IMR-90 (cell line): ENCODE measurements at regions not wholly inside any gene's neighbourhood (a gene's known extent, or its start where the extent isn't known, plus 50 kb on each side); places are given as distances from the start of the nearest gene placed in this dataset.

Experiments
- ATAC-seq: fragments of 200-7000 bp; cut with Tn5 transposase; 2 replicates; pipeline ENCODE4 v1.9.1; 2020; ENCODE audit warnings: low read depth, mild to moderate bottlenecking, moderate library complexity
- BruUV-seq: library from RNA; stranded (reverse); fragments of 400-500 nt; replicated peaks from 2 replicates; lab custom pipeline; 2021; lab: Mats Ljungman, UMichigan
- CTCF ChIA-PET: fragments of 300-600 bp; formaldehyde crosslinking; extraction: SDS; loops from one replicate; lab custom pipeline; 2021; ENCODE audit warnings: antibody characterized with exemption; lab: Yijun Ruan, JAX
- POLR2A ChIA-PET: fragments of 300-600 bp; sonication (Branson Sonifier 250); formaldehyde crosslinking; loops from one replicate; lab custom pipeline; 2022; ENCODE audit warnings: antibody characterized with exemption; ENCODE audit not compliant: unreplicated experiment; lab: Charles Lee
- DNase-seq: peaks from one replicate; pipeline ENCODE4 v3.0.0; 2013
- H2AFZ ChIP-seq: replicated peaks from 2 replicates; pipeline ENCODE3; 2013; ENCODE audit warnings: low read length, mild to moderate bottlenecking; ENCODE audit not compliant: poor library complexity
- H2AK5ac ChIP-seq: 2 replicates; pipeline ENCODE4 v1.6.1; 2013; ENCODE audit warnings: low read depth, low read length, inconsistent platforms
- H2AK9ac ChIP-seq: replicated peaks from 2 replicates; pipeline ENCODE3; 2013; ENCODE audit warnings: mild to moderate bottlenecking, low read depth, low read length, moderate library complexity; ENCODE audit not compliant: poor library complexity
- H2BK120ac ChIP-seq: 2 replicates; pipeline ENCODE4 v1.6.1; 2013; ENCODE audit warnings: low read depth, low read length, inconsistent platforms
- H2BK15ac ChIP-seq: 3 replicates; pipeline ENCODE4 v1.6.1; 2013; ENCODE audit warnings: low read depth, low read length, inconsistent platforms
- H2BK20ac ChIP-seq: 2 replicates; pipeline ENCODE4 v1.6.1; 2013; ENCODE audit warnings: low read depth, mild to moderate bottlenecking, inconsistent platforms, low read length, moderate library complexity
- H2BK5ac ChIP-seq: 2 replicates; pipeline ENCODE4 v1.6.1; 2013; ENCODE audit warnings: mild to moderate bottlenecking, low read depth, low read length, inconsistent platforms; ENCODE audit not compliant: poor library complexity, severe bottlenecking
- H3K14ac ChIP-seq: replicated peaks from 2 replicates; pipeline ENCODE4 v1.6.1; 2013; ENCODE audit warnings: low read depth, low read length, inconsistent platforms
- H3K18ac ChIP-seq: 2 replicates; pipeline ENCODE4 v1.6.1; 2013; ENCODE audit warnings: low read depth, low read length, control low read depth
- H3K23ac ChIP-seq: 2 replicates; pipeline ENCODE4 v1.6.1; 2013; ENCODE audit warnings: low read depth, low read length, inconsistent platforms
- H3K27ac ChIP-seq: 2 replicates; pipeline ENCODE4 v1.5.1; 2013; ENCODE audit warnings: mild to moderate bottlenecking, control low read depth, low read length; ENCODE audit not compliant: insufficient read depth
- H3K27me3 ChIP-seq: 2 replicates; pipeline ENCODE4 v1.6.1; 2013; ENCODE audit warnings: low read length; ENCODE audit not compliant: control insufficient read depth, insufficient read depth
- H3K36me3 ChIP-seq: 2 replicates; pipeline ENCODE4 v1.6.1; 2013; ENCODE audit warnings: low read length, mixed read lengths; ENCODE audit not compliant: control insufficient read depth, insufficient read depth
- H3K4ac ChIP-seq: 2 replicates; pipeline ENCODE4 v1.6.1; 2013; ENCODE audit warnings: low read depth, low read length, inconsistent platforms
- H3K4me1 ChIP-seq: 2 replicates; pipeline ENCODE4 v1.6.1; 2013; ENCODE audit warnings: low read length, mixed read lengths; ENCODE audit not compliant: control insufficient read depth, insufficient read depth
- H3K4me2 ChIP-seq: 2 replicates; pipeline ENCODE4 v1.6.1; 2013; ENCODE audit warnings: low read depth, mild to moderate bottlenecking, control low read depth, low read length, moderate library complexity
- H3K4me3 ChIP-seq: 2 replicates; pipeline ENCODE4 v1.5.1; 2013; ENCODE audit warnings: low read depth, mild to moderate bottlenecking, control low read depth, low read length, moderate library complexity; ENCODE audit not compliant: insufficient read depth
- H3K56ac ChIP-seq: 2 replicates; pipeline ENCODE4 v1.6.1; 2013; ENCODE audit warnings: low read length, inconsistent platforms; ENCODE audit not compliant: insufficient read depth; ENCODE audit errors: extremely low read depth
- H3K79me1 ChIP-seq, 2 experiments: 2 replicates each; pipeline ENCODE4 v1.6.1; 2013; ENCODE audit warnings: low read length in 2 of 2, inconsistent platforms in 1 of 2, low read depth in 1 of 2
- H3K9ac ChIP-seq: 2 replicates; pipeline ENCODE4 v1.6.1; 2013; ENCODE audit warnings: low read depth, low read length, control low read depth
- H3K9me1 ChIP-seq: 2 replicates; pipeline ENCODE4 v1.6.1; 2013; ENCODE audit warnings: low read length, inconsistent platforms; ENCODE audit not compliant: insufficient read depth
- H3K9me3 ChIP-seq: 2 replicates; pipeline ENCODE4 v1.6.1; 2013; ENCODE audit warnings: low read length; ENCODE audit not compliant: control insufficient read depth, insufficient read depth
- H4K20me1 ChIP-seq: 2 replicates; pipeline ENCODE4 v1.6.1; 2013; ENCODE audit warnings: low read length, inconsistent platforms; ENCODE audit not compliant: insufficient read depth
- H4K5ac ChIP-seq: 2 replicates; pipeline ENCODE4 v1.6.1; 2013; ENCODE audit warnings: mild to moderate bottlenecking, low read depth, low read length, control low read depth
- H4K8ac ChIP-seq, 2 experiments: 2 replicates each; pipeline ENCODE4 v1.6.1; 2013; ENCODE audit warnings: low read depth in 2 of 2, low read length in 2 of 2, control low read depth in 1 of 2, inconsistent platforms in 1 of 2
- H4K91ac ChIP-seq: 2 replicates; pipeline ENCODE4 v1.6.1; 2013; ENCODE audit warnings: low read depth, low read length, inconsistent platforms; ENCODE audit not compliant: insufficient read depth
- FOS ChIP-seq: fragments of 150-350 bp; IDR thresholded peaks from 2 replicates; pipeline ENCODE4 v1.6.1; 2016; ENCODE audit warnings: low read depth, low read length
- MAFK ChIP-seq: IDR thresholded peaks from 2 replicates; pipeline ENCODE4 v1.6.1; 2012; ENCODE audit warnings: low read depth, low read length, improper control_type of control experiment
- MAZ ChIP-seq: IDR thresholded peaks from 2 replicates; pipeline ENCODE4 v1.6.1; 2012; ENCODE audit warnings: low read depth, mild to moderate bottlenecking, low read length, improper control_type of control experiment, moderate library complexity, borderline replicate concordance
- MXI1 ChIP-seq: IDR thresholded peaks from 2 replicates; pipeline ENCODE4 v1.6.1; 2012; ENCODE audit warnings: low read depth, mild to moderate bottlenecking, low read length, moderate library complexity, borderline replicate concordance
- NFE2L2 ChIP-seq: fragments of 150-350 bp; IDR thresholded peaks from 2 replicates; pipeline ENCODE4 v1.6.1; 2016; ENCODE audit warnings: low read depth, mild to moderate bottlenecking, low read length
- RAD21 ChIP-seq: IDR thresholded peaks from 2 replicates; pipeline ENCODE4 v1.6.1; 2012; ENCODE audit warnings: low read length, improper control_type of control experiment
- RCOR1 ChIP-seq: IDR thresholded peaks from 2 replicates; pipeline ENCODE4 v1.6.1; 2012; ENCODE audit warnings: mild to moderate bottlenecking, low read length, improper control_type of control experiment; ENCODE audit not compliant: insufficient replicate concordance
- RFX5 ChIP-seq: IDR thresholded peaks from 2 replicates; pipeline ENCODE4 v1.8.0; 2012; ENCODE audit warnings: low read depth, mild to moderate bottlenecking, low read length, moderate library complexity
- WGBS, 2 experiments: methylation state at CpG; one replicate each; pipeline versions ENCODE4 v1.1.5 to v1.1.7; 2013; ENCODE audit warnings: missing lambda C conversion rate in 2 of 2; ENCODE audit not compliant: insufficient read length in 1 of 2; ENCODE audit errors: extremely low coverage in 2 of 2; 5-methylcytosine and 5-hydroxymethylcytosine counted together
- dilution Hi-C: fragments of 300-500 bp; cut with HindIII; formaldehyde crosslinking; loops from one replicate; pipeline ENCODE4 v1.14.3; 2018; ENCODE audit warnings: low sequenced_read_pairs; ENCODE audit not compliant: unreplicated experiment
- in situ Hi-C: fragments of 300-500 bp; cut with MboI; formaldehyde crosslinking; loops from 3 replicates; pipeline ENCODE4 v1.14.3; 2019; ENCODE audit warnings: low sequenced_read_pairs, inconsistent platforms, mixed read lengths
- intact Hi-C: fragments of 100-400 bp; cut with micrococcal nuclease; formaldehyde crosslinking; loops from 2 replicates; pipeline ENCODE4 v1.10.0; 2022
- TF ChIP-seq, protein P1 (sequence below): fragments of 150-350 bp; IDR thresholded peaks from 2 replicates; pipeline ENCODE4 v1.6.1; 2016; ENCODE audit warnings: low read depth, mild to moderate bottlenecking, low read length, moderate library complexity, borderline replicate concordance
- TF ChIP-seq, protein P2 (sequence below): conservative IDR thresholded peaks from 2 replicates; pipeline ENCODE4 v1.5.1; 2012; ENCODE audit warnings: mild to moderate bottlenecking, low read depth, low read length, improper control_type of control experiment

DNA sequence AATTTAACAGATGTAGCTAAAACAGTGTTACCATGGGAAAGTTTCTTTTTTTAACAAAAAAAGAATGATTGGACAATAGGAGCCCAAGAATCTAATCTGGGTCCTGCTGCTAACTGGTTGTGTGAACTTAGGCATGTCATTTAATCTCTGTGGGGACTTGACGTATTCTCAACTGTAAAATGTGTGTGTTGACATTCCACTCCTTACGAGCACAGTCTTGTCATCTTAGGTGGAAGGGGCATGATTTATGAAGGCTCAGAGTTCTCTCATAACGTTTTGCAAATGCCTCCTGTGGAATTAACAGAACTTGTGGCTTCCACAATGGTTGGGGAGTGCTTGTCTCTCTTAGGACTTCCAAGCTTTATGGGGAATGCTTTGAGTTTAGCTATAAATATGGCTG, 125.9 kb upstream of the SATB2 start:
- Histone ChIP-seq H2AK5ac (no peak overlapping the region), H4K8ac (no peak overlapping the region), H3K36me3 (no peaks in the 10 kb centered on the region), H3K56ac (no peak overlapping the region), H3K23ac (no peak overlapping the region), H4K5ac (no peak overlapping the region), H2BK15ac (no peak overlapping the region), H2BK5ac (no peak overlapping the region), H2BK120ac (no peak overlapping the region), H3K27me3 (no peaks in the 10 kb centered on the region; the same call in 1 of the 2 replicates), H3K4me1 (no peaks in the 10 kb centered on the region), H3K9me1 (no peaks in the 10 kb centered on the region), H3K9ac (no peak overlapping the region), H2AFZ (no peak overlapping the region), H3K4ac (no peak overlapping the region), H2AK9ac (no peak overlapping the region), H3K14ac (no peak overlapping the region), H3K79me1 (no peaks in the 10 kb centered on the region), H4K20me1 (no peaks in the 10 kb centered on the region), H3K4me2 (no peak overlapping the region), H2BK20ac (no peak overlapping the region), H4K91ac (no peak overlapping the region), H3K27ac (no peak overlapping the region), H3K9me3 (no peaks in the 10 kb centered on the region), H3K4me3 (no peak overlapping the region), H3K18ac (no peak overlapping the region)
- ChIA-PET POLR2A (no interaction called here), CTCF (no interaction called here)
- no TSS peak for BruUV-seq
- no peak for TF ChIP-seq RAD21
- TF ChIP-seq RFX5 = no peak
- no peak for TF ChIP-seq RCOR1
- TF ChIP-seq MXI1 = no peak
- TF ChIP-seq, protein P1, sequence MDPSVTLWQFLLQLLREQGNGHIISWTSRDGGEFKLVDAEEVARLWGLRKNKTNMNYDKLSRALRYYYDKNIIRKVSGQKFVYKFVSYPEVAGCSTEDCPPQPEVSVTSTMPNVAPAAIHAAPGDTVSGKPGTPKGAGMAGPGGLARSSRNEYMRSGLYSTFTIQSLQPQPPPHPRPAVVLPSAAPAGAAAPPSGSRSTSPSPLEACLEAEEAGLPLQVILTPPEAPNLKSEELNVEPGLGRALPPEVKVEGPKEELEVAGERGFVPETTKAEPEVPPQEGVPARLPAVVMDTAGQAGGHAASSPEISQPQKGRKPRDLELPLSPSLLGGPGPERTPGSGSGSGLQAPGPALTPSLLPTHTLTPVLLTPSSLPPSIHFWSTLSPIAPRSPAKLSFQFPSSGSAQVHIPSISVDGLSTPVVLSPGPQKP = no peak
- TF ChIP-seq, protein P2, sequence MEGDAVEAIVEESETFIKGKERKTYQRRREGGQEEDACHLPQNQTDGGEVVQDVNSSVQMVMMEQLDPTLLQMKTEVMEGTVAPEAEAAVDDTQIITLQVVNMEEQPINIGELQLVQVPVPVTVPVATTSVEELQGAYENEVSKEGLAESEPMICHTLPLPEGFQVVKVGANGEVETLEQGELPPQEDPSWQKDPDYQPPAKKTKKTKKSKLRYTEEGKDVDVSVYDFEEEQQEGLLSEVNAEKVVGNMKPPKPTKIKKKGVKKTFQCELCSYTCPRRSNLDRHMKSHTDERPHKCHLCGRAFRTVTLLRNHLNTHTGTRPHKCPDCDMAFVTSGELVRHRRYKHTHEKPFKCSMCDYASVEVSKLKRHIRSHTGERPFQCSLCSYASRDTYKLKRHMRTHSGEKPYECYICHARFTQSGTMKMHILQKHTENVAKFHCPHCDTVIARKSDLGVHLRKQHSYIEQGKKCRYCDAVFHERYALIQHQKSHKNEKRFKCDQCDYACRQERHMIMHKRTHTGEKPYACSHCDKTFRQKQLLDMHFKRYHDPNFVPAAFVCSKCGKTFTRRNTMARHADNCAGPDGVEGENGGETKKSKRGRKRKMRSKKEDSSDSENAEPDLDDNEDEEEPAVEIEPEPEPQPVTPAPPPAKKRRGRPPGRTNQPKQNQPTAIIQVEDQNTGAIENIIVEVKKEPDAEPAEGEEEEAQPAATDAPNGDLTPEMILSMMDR = no peak
- TF ChIP-seq MAFK = no peak
- no peak for TF ChIP-seq MAZ
- no peak for TF ChIP-seq FOS
- no peak for TF ChIP-seq NFE2L2
- DNase-seq (no peak), ATAC-seq (no peak)
- dilution Hi-C loops = no loop called here
- intact Hi-C loops = no loop called here
- WGBS, 2 experiments = no CpG with 5 or more reads among the region's 3 CpGs
- in situ Hi-C loops = no loop called here
